Fibroblast of peridontal ligament (primary cell): ENCODE measurements at regions not wholly inside any gene's neighbourhood (a gene's known extent, or its start where the extent isn't known, plus 50 kb on each side); places are given as distances from the start of the nearest gene placed in this dataset.

Experiments
- DNase-seq: peaks from one replicate; pipeline ENCODE4 v3.0.0-alpha.2; 2010; ENCODE audit errors: extremely low read depth

DNA sequence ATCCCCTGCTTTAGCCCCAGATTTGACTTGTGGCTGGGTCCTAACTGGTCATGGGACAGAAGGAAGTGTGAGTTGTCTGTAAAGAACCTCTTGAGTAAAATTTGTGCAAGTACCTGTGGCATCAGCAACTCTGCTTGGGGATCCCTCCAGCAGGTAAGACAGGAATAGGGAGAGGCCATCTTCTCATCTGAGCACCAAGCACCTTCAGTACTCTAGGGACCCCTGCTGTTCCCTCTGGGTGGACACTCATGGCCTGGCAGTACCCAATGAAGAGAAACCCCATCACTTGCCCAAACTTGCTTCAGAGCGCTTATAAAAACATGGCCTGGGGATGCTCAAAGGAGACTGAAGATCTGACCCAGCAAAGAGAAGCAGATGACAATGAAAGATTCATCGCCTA lies 297.8 kb downstream of the SP3 start:
- DNase-seq = no peak

DNA sequence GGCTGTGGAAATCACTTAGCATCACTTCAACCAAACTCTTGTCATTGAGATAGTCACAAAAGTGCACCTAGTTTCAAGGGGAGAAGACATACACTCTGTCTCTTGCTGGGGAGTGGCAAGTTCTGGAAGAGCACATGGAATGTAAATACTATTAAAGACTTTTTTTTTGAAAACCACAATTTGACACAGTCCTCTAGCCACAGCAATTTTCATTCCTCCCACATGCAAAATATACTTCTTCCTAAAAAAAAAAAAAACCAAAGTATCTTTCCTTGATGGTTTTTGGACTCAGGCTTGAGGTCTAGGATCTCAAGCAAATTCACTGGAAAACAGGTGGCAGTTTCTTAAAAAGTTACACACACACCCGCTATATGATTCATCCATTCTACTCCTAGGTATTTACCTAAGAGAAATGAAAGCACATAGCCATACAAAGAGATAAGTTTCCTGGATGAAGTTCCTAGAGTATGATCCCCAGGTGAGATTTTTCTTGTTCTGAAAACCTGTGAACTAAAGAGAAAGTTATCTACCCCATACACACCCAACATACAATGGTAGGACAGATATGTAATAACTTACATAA lies 295.8 kb downstream of the SP3 start:
- peak; percentile 58 for DNase-seq

DNA sequence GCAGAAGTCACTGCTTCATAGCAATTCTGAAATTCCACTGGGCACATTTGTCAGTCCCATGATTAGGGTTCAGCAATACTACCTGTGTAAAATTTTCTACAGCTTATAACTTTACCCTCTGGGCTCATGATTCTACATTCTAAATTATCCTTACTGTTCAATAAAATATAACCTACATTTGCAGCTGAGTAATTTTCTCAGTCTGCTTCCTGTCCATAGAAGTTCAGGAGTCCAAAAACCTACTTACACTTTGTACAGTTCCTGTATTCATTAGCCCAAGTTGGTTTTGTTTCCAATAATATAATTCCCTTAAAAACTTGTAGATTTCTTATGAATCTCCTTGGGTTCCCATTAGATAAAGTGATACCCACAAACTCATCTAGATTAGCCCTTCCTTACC lies 295.3 kb downstream of the SP3 start:
- no peak for DNase-seq

DNA sequence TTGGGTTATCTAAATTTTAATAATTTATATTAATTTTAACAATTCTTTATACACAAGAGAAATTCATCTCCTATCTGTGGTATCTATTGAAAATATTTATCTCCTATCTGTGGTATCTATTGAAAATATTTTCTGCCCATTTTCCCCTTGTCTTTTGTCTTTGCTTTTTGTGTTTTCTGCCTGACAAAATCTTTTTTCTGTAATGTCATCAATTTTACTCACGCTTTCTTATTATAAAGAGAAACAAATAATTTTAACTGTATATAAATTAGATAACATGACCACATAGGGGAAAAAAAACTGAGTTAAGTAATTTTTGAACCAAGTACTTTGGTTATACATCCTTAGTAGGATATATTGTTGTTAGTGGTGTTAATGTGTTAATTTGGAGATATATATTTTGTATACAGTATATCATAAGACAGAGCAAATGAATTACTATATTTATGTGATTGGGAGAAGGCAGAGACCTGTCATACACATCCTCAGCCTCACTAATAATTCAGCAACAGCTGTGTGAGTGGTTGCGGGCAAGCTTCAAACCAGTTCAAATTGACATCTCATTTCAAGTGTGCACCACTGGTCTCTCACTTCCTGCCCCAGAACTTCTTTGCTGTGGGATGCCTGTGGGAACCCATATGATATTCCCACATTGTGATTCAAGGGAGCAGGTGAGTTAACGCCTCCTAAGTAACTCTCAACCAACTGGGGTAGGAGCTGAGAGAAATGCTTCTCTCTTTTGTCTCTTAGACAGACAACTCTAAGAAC lies 292.4 kb downstream of the SP3 start:
- DNase-seq = no peak

DNA sequence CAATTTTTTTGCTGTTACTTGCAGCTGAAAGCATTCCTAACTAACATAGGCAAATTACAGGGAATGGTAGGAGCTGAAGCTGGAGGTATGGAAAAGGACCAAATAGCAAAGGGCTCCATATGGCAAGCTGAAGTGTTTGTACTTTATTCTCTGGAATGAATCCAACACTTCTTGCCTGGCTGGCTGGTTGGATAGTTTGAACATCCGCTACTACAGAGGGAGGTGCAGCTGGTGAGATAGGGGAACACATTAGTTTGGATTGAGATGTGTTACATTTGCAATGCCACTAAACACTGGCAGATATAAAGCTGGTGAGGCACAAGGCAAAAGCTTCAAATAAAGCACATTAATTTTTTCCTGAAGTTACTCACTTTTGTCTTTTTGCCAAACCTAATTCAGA lies 291.5 kb downstream of the SP3 start:
- DNase-seq = no peak

DNA sequence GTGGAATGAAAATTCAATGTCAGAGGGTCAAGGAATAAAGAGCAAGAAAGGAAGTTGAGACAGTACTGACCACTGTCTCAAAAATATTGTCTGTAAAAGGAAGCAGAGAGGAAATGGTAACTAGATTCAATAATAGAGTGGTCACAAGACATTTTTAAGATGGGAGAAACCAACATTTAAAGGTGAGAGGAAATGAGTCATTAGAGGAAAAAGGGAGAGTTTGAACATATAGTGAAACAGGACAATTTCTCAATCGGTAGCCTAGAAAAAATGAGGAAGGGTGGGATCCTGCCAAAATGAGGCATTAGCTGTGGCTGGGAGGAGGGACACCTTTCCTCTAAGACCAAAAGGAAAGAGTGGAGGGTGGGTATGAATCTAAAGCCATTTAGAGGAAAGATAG lies 288.5 kb downstream of the SP3 start:
- no peak for DNase-seq

DNA sequence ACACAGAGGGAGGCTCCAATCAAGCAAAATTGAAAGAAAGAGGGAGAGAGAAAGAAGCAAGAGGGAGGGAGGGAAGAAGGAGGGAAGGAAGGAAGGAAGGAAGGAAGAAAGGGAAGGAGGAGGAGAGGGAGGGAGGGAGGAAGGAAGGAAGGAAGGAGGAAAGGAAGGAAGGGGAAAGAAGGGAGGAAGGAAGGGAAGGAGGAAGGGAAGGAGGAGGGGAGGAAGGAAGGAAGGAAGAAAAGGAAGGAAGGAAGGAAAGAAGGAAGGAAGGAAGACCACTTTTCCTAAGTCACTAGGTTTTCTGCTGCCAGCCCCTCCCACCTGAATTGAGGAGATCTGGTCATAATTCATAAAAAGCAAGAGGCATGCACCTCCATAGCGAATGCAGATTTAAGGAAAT lies 287.0 kb downstream of the SP3 start:
- no peak for DNase-seq

DNA sequence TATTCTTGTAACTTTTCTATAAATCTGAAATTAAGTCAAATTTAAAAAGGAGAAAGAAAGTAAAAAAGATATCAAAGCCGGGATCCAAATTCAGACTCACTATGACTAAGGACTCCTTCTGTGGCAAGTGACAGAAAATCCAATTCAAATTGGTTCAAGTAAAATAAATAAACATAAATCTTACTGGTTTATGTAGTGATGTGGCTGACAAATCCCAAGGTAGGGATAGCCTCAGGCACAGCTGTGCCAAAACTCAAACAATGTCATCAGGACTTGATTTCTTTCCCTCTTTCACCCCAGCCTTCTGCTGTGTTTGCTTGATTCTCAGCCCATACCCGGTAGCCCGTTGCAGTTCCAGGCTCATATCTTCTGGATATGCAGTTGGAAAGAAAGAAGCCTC lies 284.6 kb downstream of the SP3 start:
- DNase-seq = peak; percentile 58

DNA sequence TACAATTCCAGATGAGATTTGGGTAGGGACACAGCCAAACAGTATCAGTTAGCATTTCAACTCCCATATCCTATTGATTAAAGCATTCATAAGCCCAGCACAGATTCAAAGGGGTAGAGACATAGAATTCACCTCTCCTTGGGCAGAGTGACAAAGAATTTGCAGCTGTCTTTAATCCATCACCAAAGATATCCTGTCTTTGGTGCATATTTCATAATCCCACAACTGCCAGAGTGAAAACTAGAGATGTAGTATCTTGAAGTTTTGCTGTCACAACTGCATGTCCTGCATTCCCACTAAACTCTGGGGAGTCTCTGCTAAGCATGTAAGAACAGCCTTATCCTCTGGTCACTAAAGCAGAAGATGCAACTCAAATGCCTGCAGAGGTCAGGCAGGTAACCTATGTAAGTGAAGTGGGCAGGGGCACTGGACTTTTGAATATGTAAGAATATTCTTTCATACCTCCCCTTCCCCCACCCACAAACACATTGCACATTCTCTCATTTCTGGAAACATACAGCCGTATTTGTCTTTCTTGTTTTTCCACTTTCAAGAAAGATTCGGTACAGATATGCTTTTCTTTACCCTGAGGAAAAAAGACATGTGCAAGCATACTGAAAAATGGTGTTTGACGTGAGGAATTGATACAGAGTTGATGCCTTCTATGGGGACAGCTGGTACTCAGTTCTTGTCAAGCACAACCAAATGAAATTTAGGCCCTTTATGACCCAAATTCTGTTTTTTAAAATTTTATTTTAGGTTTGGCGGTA lies 283.1 kb downstream of the SP3 start:
- DNase-seq = no peak

DNA sequence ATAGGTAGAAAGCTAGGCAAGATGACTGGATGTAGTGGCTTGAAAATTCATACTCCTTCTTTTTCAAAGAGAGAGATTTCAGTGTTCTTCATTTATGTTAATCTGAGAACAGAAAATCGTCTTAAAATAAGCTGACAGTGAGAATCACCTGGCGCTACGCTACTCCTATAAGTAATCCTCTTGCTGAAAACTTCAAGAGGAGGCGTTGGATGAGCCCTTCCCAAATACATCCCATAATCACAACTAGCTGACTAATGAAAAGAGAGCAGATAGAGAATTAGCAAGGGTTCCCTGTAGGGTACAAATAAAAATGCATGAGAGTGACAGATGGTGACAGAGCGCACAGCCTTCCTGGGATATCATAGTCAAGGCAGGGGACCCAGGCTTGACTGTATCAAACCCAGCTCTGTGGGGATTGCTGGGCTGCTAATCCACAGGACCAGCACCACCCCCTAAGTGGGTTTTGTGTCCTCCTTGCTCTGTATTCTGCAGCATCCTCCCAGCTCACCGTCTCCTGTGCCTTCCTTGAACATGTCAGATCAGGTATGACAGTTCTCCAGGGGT lies 280.2 kb downstream of the SP3 start:
- no peak for DNase-seq

DNA sequence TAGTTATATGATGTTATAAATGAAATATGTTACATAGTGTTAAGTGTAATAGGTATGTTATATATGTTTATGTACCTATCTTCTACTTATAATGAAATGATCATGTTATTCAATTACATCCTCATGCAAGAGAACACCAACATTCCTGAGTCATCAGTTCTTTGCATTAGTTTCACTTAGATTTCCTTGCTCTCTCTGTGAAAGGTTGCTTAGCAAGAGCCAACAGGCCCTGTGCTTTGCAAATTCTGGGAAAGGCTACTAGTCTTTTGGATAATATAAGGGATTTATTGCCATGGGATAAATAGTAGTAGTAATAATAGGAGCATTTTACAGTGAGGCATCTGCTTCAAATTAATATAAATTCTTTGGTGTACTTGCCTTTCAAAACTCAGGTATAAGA lies 274.8 kb downstream of the SP3 start:
- DNase-seq = peak; percentile 5

DNA sequence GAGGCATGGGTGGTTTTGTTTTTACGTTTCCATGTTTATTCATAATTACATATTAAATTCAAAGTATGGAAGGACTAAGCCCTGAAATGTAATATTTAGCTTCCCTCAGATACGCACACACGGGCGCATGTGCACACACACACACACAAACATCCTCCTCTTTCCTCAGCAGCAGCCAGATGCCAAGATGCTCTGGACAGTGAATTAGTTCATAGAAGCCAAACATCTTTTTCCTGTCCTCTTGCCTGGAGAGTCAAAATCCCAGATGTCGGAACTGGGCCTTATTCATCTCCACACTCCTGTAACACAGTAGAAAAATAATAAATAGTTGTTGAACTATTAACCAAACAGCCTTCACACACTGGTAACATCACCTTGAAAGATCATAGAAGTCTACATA lies 273.1 kb downstream of the SP3 start:
- DNase-seq = peak; percentile 4

DNA sequence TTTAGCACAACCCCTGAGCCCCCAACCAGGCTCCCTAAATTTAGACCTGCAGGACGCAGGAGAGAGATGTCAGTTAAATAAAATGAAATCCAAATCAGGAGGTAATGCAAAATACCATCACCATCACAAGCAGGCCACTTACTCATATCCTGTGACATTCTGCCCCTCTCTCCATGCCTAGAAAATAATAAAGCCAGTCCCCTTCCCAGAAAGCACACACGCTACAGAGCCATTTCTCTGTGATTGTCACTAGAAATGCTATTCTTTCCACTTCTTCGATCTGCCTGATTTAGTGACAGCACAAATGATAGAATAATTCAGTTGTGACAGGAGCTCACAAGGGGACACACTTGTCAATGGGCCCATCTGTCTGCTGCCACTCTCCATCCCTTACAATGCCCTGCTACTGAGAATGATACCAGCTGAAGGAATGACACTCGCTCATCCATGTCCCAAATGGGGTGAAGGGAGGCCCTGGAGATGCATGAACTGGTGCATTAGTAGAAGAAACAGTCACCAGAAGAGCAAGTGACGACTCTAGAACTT lies 272.1 kb downstream of the SP3 start:
- DNase-seq = no peak

DNA sequence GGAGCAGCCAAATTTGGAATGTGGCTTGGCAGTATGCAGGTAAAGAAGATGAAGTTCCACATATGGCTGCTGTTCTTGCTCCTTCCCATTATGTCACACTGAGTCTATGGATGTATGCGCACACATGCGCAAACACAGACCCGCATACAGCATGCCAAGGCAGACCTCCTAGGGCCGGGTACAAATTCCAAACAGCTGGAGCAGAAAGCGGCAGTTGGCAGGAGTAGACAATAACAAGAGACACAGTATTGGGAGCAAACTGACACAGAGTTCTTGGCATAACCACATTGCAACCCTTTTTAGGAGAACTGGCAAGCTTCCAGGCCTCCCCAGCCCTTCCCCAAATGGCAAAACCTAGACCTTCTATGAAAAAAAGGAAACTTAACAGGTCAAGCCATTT lies 268.9 kb downstream of the SP3 start:
- DNase-seq = no peak

DNA sequence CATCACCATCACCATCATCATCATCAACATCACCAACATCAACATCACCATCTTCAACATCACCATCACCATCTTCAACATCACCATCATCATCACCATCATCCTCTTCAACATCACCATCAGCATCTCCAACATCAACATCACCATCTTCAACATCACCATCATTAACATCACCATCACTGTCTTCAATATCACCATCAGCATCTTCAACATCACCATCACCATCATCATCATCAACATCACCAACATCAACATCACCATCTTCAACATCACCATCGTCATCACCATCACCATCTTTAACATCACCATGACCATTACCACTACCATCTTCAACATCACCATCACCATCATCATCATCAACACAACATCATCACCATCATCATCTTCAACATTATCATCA lies 267.2 kb downstream of the SP3 start:
- DNase-seq = no peak

DNA sequence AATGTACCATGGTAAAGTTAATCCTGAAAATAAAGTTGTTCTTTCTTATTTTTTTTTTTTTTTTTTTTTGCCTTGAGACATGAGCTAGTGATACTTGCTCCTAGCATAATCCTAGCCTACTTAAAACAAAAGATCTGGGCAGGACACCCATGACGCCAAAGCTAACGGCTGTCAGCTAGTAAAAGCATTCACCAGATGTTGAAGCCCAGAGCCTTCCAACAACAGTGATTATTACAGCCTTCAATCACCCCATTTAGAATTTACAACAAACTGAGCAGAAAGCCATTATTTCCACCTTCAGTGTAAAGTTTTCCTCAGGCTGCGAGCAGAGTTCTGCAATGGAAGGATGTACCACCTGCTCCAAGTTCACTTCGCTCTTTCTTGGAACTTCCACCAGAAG lies 259.5 kb downstream of the SP3 start:
- DNase-seq = no peak

DNA sequence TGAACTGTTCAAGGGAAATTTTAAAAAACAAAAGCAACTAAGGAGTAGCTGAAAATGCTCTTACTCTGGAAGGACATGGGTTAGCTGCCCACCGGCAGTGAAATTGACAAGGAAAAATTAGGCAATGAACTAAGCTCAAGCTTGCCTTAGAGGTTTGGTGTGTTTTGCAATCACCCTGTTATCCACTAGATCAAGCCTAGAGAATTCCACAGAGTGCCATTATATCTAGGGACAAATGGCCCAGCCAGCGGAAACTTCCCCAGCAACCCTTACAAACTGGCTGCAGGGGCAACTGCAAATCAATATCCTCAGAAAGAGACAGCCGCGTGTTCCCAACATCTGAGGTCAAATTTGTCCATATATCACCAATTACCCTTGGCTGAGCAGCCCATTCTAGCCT lies 258.2 kb downstream of the SP3 start:
- DNase-seq = no peak

DNA sequence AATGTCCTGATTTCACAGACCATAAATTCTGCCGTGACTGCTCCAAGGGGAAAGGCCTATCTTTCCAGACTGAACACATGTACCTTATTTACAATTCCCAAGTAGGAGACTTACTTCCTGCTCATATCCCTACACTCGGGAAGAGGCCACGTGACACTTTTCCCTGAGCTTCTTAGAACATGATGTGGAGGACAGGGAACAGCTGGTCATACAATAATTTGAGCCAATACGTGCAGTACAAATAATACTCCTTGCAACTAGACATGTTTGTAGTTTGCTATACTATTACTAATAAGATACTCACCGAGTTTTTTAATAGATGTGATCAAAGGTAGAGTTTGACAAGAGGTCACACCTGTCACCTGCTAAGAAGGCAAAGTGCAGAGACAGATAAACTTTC lies 256.4 kb downstream of the SP3 start:
- DNase-seq = no peak

DNA sequence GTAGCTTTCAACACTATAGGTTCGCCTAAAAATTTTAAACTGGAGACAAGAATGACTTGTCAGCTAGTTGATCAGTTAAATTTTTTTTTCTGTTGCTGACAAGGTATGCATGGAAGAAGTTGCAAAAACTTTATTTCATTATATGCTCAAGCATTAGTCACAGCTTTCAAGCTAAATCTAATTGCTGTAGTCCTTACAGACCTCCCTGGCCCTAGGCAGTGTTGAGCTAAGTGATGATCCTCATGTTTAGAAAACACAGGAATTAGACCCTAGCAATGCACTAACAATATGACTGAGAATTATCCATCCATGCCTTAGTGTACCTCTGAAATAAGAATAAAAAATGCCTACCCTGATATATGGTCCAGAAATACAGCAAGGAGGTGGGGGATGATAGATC lies 253.4 kb downstream of the SP3 start:
- DNase-seq = no peak

DNA sequence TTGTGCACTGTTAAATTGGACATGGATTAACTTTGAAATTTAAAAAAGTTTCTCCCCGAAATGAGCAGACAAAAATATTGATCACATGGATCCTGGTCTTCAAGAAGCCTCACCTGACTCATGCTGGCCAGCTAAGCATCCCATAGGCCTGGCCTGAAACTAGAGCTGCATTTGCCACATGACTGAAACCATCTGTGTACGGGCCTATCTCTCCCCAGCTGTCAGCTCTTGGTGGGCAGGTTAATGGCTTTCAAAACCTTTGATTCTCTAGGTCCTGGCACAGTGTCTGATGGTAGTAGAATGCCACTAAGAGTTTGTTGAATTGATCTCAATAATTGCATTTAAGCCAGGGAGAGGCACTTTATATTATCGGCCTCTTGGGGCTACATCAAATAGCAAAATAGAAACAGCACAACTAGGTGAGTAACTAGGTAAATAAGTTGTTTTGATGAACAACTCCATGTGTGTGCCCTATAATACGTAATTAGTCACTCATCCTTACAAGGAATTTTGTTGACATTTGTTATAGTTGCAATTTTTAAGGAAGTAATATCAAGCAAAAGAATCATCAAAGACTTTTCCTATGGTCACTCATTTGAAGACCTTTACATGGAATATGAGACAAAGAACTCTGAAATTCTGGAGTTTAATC lies 251.1 kb downstream of the SP3 start:
- no peak for DNase-seq

DNA sequence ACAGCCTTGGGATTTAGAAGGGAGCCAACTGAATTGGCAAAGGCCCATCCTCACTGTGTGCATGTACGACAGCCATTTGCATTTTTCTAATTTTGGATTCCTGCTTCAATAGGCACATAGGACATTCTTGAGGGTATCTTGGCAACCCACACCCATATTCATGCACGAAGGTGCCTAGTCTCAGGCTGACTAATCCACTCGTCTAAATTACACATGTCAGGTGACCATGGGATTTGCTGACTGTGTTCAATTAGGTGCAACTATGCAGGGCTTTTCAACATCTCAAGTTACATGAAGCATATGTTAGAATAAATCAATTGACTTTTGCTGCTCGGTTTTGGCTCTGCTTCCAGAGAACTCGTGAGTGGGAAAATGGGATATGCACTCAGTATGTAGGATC lies 249.7 kb downstream of the SP3 start:
- DNase-seq = peak; percentile 27

DNA sequence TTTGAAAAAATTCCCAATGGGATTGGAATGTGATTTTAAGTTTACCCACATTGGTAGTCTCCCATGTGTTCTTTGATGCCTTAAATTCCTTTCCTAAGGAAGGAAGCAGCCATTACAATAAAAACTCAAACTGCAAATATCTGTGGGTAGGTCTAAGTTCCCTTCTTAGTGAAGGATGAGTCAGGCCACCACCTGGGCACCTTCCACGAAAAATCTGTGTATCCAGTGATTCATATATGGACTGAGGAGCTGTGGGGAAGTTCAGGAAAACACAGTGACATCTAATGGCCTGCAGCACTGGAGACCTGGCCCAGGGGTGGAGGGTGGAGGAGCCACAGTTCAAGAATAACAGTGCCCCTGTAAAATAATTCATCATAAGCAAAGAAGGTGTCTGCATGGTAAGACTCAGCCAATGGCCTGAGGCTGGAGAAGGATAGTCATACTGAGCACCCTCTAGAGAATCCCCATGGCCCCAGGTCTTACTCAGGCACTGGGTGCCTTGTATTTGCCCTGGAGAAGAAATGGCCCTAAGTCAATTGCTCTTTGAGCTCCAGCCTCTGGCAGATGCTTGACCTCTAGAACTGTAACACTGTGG lies 248.6 kb downstream of the SP3 start:
- no peak for DNase-seq
